GM19025 (cell line): ENCODE measurements at regions not wholly inside any gene's neighbourhood (a gene's known extent, or its start where the extent isn't known, plus 50 kb on each side); places are given as distances from the start of the nearest gene placed in this dataset.
"Not testable (repeated sequence)": the region's sequence is repeated elsewhere in the genome, so short reads cannot be mapped to it uniquely, and the experiment has no call there.

Source experiments
- ATAC-seq: cut with Tn5 transposase; IDR thresholded peaks from one replicate; pipeline ENCODE4 v1.9.1; 2021; ENCODE audit warnings: mild to moderate bottlenecking, low read depth, moderate library complexity; ENCODE audit not compliant: unreplicated experiment

GRCh38 chr13:19362946-19363510, 181.4 kb upstream of the TUBA3C start:
- no peak for ATAC-seq

GRCh38 chr13:19359697-19360096, 178.1 kb upstream of the TUBA3C start:
- not testable (repeated sequence) for ATAC-seq

DNA sequence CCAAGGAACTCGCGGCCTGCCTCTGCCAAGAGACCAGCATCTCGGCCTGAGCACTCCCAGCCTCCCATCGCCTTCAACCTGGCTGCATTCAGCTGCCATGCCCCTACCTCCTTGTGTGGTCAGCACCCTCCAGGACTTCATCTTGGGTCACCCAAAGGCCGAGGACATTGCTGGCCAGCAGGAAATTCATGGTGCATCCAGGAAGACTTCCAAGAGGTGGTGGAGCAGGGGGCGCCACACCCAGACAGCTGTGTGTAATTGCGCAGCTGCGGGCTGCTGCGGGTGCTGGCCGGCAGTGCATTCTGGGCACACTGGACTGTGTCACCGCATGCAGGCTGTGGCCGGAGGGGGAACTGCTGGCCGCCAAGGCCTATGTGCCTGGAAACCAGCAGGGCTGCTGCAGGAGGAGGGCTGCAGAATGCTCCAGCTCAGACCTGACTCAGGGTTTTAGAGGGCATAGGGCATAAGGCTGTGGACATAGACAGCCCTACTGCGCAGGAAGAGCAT, 164.3 kb upstream of the TUBA3C start:
- no peak for ATAC-seq

- ATAC-seq = peak; percentile 14
Measured at GRCh38 chr13:19345158-19345557, 163.5 kb upstream of the TUBA3C start.

DNA sequence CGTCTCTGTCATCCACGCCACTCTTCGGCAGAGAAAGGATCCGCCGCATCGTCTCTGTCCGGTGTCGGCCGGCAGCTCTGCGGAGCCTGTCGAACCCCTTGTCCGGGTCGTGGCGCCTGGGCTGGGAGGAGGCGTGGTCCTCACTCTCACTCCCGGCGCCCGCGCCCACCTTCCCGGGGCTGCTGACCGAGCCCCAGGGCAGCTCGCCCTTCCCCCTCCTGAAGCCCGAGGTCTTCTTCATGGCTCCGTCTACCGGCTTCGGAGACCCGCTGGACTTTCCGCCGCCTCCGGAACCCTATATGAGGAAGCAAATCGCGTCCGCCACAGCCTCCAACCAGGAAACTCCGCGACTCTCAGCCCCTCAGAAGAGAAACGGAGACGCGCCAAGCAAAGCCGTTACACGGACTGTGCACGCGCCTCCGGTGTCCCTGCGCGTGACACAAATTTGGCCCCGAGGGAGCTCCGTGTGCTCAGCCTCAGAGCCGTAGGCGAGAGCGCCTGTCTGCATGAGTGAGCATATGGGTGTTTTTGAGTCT, 163.0 kb upstream of the TUBA3C start:
- ATAC-seq = peak; percentile 72

DNA sequence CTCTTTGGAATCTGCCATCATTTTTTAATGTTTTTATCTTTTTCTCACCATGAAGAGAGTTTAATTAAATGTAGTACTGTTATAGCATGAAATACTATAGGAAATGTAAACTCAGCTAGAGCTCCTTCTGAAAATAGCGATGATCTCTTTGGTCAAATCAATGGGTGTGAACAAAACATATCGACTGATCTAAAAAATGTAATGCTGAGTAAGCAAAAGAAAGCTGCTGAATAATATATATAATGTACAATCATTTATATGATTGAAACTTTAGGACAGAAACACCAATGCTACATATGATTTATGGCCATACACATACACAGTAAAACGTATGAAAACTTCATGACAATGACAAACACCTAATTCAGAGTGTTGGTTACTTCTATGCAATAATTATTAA, 150.8 kb upstream of the TUBA3C start:
- no peak for ATAC-seq

GRCh38 chr13:19329365-19329764, 147.7 kb upstream of the TUBA3C start:
- ATAC-seq = no peak

GRCh38 chr13:19324325-19324724, 142.7 kb upstream of the TUBA3C start:
- ATAC-seq = no peak

DNA sequence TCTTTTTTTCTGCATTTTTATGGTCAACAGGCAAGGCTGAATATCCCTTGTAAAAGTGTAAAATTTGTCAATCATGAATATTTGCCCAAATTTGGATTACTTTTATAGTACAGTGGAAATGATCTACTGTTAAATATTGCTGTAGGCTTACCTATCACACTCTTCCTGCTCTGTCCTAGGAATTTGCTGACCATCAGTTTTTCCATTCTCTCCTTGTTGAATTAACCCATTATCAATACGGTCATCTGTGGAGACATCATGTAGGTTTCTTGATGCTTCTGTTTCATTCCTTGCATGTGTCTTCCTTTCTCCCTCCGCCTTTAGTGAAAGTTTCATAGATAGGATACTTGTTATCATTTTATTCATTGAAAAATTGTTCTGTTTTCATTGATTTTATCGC, 139.6 kb upstream of the TUBA3C start:
- ATAC-seq = no peak

DNA sequence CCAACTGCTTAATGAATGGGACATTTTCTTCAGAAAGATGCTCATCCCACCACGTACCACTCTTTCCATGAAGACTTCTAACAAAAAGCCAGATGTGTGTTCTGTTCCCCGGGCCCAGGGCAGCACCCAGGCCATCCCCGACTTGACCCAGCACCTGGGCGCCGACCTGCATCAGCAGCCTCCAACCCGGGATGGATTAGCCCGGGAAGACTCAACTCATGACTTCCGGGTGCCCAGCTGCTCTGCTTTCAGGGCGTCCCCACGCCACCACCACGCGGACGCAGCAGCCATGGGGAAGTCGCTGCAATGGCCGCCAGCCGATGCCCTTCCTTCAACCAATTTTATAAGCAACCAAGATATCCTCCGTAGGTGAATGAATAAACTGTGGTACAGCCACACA, 123.8 kb upstream of the TUBA3C start:
- ATAC-seq = no peak

GRCh38 chr13:19289180-19289579, 107.6 kb upstream of the TUBA3C start:
- no peak for ATAC-seq

GRCh38 chr13:19283836-19284235, 102.2 kb upstream of the TUBA3C start:
- ATAC-seq = no peak

GRCh38 chr13:19268331-19268730, 86.7 kb upstream of the TUBA3C start:
- no peak for ATAC-seq

DNA sequence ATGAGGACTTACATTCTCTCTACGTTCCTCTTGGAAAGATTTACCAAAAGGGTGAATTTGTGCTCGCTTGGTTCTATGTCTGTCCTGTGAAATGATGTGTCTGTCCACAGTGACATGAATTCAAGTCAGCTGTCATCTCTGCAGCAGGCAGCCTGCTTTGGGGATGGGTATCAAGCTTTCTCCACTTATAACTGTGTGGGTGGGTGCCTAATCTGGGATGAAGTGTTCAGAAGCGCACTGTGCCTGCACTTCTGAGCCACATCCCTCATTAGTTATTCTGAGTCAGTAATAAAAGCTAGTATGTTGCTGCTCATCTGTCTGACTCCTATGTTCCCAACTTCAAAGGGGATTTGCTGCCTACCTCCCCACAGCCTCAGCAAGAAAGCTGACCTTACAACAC, 86.1 kb upstream of the TUBA3C start:
- no peak for ATAC-seq

DNA sequence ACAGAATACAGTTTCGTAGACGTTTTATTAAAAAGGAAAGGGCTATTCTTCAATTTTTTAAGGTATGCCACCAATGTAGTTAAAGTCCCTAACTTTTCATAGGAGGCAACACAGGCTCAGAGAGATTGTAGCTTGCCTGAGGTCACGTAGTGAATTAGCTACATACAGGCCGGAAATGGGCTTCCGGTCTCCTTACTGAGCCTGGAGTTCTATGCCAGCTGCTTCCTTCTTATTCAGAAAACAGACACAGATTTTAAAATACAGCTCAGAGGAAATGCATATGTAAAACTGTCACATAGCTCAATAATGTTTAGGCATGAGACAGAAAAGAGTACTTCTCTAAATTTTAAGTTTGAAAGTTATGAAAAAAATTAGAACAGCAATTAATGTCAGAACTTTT, 85.4 kb upstream of the TUBA3C start:
- ATAC-seq = no peak

GRCh38 chr13:19264711-19265110, 83.1 kb upstream of the TUBA3C start:
- ATAC-seq = no peak

- no peak for ATAC-seq
Measured at GRCh38 chr13:19252381-19252780, 70.8 kb upstream of the TUBA3C start.

- peak; percentile 72 for ATAC-seq
Measured at GRCh38 chr13:19239114-19239860, 57.7 kb upstream of the TUBA3C start.
